IPS DF 19.7 (cell line): ENCODE measurements at regions not wholly inside any gene's neighbourhood (a gene's known extent, or its start where the extent isn't known, plus 50 kb on each side); places are given as distances from the start of the nearest gene placed in this dataset.
"Not testable (repeated sequence)": the region's sequence is repeated elsewhere in the genome, so short reads cannot be mapped to it uniquely, and the experiment has no call there.

Experiments
- DNase-seq: peaks from one replicate; pipeline ENCODE4 v3.0.0-alpha.2; 2013; ENCODE audit warnings: low read depth, low spot score

DNA sequence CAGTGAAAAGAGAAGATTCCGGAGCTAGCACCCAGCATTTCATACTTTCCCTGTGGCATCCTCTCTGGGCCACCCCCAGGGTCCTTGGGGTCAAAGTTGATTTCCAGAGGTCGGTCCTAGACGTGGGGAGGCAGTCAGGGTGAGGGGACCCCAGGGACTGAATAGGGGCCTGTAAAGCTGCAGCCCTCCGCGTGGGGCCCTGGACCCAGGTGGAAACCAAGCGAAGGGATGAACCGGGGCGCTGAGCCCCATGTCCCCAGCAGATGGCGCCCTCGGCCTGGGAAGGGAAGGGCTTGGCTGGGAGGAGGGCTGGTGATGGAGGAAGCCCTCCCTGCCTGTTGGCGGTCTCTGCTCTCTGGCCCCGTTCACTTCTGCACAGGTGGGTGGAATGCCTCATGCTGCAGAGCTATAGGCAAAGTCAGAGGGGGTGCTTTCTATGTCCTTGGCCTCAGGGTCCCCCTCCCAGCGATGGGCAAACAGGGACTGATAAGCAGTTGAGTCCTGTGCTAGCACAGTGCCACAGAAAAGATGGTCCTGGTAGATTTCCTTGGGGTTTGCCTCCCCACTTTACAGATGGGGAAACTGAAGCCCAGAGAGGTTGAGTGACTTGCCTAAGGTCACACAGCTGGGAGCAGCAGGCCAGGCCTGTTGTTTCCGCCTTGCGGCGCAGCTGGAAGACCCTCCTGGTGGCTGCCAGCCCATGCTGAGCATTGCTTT is 163.4 kb upstream of the CIBAR2 start:
- no peak for DNase-seq

DNA sequence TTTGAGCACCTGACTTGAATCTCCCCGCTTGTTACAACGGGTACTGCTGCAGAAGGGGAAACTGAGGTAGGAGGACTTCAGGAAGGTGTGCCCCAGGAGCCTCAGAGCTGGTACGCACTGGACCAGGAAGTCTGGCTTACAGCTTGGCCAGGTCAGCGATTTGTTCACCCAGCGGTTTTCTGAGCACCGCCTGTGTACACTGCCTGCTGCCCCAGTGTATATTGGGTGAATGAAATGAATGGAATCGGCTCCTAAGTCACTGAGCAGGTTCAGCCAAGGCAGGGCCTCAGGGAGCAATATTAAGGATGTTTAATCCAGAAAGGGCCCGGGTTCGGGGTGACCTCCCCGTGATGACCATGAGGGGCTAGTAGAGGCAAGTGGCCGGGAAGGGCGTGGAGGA is 164.0 kb upstream of the CIBAR2 start:
- no peak for DNase-seq

DNA sequence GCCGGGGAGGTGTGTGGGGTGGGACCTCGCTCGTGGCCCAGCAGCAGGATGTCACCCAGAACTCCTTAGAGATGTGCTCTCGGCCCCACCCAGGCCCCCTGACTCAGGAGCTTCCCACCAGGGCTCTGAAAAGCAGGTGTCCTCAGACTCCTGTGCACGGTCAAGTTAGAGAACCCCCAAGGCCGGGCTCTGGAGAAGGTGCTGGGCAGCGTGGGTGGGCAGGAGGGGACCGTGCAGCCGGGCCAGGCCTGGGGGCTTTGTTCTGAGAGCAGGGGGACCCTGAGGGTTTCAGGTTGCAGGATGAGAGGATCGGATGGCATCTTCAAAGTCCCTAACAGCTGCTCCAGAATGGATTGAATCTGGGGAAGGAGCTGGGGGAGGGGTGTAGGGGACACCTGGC is 164.4 kb upstream of the CIBAR2 start:
- no peak for DNase-seq

DNA sequence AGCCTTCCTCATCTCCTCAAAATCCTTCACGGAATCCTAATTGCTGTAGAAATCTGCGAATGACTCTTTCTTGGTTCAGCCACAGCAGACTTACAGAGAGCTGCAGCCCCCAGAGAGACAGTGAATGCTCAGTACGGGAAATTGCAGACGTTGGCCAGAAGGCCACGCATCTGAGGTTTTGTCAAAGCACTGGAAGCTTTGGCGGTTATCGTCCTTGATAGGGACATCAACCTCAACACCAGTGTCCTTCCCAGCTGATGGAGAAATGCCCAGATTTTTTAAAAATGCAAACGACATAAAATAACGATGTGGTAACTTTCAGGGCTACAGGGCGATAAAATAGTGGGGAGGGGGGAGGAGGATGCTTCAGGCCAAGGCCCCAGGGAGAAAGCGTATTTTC is 166.6 kb upstream of the CIBAR2 start:
- DNase-seq = no peak

DNA sequence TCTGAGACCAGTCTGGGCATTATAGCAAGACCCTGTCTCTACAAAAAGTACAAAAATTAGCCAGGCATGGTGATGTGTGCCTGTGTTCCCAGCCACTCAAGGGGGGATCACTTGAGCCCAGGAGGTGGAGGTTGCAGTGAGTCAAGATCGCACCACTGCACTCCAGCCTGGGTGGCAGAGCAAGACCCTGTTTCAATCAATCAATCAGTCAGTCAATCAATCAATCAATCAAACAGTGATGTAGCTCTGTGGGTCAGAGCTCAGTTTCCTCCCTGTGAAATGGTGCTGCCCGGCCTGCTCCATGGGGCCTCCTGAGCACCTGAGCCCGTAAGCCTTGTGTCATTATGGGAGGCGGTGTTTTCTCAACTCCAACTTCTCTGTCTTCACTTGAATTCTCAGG is 167.1 kb upstream of the CIBAR2 start:
- DNase-seq = no peak

DNA sequence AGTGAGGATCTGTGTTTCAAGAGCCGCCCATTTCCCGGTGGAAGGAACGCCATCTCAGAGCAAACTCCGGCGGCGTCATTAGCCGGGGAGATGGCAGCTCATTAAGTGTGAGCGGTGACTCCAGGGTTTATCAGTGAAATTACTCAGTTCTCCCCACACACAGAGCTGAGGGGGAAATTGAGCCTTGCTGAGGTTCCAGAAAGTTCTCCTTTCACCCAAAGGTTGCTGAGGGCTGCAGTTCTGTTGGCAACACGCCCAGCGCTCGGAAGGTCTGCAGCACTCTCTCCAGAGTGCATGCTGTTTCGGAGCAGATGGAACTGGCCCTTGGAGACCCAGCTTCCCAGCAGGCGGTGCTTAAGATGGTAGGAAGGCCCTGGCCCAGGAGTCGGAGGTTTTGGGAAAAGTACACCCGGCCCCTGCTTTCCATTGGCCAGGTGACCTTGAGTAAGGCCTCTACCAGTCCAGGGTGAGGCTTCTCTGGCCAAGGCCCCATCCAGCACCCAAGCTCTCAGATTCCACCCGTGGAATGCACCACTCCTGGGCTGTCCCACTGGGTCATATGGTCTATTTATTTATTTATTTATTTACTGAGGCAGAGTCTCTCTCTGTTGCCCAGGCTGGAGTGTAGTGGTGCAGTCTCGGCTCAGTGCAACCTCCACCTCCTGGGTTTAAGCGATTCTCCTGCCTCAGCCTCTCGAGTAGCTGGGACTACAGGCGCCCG is 167.7 kb upstream of the CIBAR2 start:
- DNase-seq = no peak

DNA sequence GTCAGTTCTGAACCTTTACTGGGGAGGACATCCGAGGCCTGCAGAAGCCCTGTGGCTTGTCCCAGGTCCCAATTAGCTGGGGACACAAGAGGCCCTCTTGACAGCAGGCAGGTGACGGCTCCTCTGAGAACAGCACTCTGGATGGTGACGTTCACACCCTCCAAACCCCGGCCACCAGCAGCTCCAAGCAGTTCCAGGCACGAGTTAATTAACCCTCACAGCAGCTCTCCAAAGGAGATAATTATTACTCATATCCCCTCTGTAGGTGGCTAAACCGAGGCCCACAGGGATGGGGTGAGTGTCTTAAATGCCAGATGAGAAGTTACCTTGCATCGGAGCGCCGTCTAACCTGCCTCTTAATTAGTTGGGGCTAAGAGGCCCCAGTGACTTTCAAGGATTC is 168.9 kb upstream of the CIBAR2 start:
- DNase-seq = no peak

DNA sequence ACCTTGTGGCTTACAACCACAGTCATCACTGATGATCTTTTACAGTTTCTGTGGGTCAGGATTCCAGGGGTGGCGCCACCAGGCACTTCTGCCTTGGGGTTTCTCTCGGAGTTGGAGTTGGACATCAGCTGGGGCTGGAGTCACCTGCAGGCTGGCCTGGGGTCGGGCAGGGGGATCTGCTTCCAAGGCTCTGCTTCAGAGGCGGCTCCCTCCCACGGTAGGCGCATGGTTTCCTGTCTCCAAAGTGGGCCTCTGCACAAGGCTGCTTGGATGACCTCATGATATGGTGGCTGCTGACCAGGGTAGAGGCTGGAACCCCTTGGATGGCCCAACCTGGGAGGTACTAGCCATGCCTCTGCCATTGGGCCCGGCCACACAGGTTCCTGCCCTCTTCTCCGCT is 170.6 kb upstream of the CIBAR2 start:
- DNase-seq = no peak

DNA sequence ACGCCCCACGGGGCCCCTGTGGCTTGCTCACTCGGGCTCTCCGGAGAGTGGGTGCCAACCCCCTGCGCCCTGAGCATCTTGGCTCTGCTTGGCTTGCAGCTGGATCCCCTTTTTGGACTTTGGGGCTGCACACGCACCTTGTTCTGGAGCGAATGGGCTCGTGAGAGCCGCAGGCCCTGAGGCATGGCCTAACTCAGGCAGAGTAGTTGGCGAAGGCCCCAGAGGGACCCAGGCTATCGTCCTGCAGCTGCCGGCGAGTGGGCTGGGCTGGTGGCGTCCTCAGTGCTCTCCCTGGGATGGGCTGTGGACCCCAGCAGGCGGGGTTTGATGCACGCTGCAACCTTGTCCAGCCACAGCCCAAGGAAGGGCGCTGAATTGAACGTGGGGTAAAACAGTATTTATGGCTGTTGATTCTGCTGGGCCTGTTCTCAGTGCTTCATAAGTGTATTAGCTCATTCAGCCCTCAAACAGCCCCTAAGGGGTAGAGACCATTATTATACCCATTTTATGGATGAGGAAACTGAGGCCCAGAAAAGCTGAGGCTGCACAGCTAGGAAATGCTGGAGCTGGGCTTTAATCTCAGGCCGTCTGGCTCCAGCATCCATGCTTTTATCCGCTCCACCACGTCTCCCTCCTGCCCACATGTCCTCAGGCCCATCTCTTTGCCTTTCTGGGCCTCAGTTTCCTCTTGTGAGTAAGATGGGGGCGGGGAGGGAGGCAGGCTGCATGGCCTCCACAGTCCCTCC is 171.2 kb upstream of the CIBAR2 start:
- no peak for DNase-seq

DNA sequence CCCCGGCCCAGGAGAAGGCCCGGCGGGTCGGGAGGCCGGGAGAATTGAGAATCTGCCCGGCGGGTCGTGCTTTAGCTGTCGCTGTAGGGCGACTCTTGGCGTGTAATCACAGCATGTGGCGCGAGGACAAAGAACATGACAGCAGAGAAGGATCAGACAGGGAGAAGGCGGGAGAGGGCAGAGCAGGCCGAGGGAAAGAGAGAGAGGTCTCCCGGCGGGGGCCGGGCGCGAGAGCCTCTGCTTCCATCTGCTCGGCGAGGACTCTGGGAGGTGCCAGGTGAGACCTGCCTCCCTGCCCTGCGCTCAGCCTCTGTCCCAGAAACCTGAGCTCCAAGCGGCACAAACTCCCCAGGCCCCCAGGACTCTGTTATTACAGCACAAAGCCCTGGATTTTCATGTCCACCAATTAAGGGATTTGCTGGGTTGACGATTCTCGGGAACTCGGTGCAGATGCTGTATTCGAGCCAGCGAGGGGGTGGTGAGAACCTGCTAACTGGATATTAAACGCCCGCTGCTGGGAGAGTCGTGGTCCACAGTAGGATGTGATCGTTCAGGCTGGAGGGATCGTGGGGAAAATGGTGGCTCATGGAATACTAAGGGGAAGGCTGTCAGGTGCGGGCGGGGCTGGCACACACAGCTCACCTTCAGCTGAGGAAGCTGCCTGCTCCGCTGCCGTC is 172.0 kb upstream of the CIBAR2 start:
- DNase-seq = no peak

DNA sequence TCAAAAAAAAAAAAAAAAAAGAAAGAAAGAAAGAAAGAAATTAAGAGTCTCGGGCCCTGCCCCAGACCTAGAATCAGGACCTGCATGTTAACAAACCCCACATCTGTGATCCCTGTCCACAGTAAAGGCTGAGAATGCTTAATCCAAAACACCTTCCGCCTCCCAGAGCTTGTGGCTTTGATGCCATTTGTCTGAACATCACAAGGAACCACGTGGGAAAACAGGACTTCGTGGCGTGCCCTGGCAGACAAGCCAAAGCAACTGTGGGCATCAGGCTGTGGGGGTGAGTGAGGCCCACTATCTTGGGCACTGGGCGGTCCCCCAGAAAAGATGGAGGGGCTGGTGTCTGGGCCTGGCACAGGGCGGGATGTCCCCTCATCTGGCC is 173.4 kb upstream of the CIBAR2 start:
- DNase-seq = no peak

DNA sequence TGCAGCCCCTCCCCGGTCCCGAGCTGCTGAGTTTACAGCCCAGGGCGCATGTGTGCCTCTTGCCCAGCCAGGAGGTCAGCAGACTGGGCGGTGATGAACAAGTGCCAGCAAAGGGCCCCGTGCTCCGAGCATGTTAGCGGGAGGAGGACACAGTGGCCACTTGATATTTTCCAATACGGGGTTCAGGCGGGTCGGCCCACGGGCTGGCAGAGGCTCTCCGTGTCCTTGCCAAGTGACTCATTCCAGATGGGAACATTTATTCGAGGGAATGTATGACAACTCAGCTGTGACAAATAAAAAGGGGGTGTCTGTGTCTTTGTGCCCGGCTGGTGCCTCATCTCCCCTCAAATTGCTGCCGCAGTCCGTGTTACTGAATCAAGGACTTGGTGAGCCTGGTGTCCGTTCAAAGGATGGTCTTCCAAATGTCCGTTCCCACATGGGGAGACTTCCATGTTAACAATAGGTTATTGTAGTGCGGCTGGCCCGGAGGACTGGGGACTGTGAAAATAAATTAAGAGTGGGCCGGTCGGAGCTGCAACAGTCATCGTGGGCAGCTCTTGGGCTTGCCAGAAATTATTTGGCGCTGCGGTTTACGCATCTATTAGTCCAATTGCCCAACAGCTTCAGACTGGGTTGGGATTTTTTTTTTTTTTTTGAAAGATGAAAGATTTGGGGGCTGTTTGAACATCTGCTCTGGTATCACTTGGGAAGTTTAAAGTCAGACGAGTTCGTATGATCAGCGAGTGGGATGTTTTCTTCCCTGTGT is 174.0 kb upstream of the CIBAR2 start:
- DNase-seq = no peak

DNA sequence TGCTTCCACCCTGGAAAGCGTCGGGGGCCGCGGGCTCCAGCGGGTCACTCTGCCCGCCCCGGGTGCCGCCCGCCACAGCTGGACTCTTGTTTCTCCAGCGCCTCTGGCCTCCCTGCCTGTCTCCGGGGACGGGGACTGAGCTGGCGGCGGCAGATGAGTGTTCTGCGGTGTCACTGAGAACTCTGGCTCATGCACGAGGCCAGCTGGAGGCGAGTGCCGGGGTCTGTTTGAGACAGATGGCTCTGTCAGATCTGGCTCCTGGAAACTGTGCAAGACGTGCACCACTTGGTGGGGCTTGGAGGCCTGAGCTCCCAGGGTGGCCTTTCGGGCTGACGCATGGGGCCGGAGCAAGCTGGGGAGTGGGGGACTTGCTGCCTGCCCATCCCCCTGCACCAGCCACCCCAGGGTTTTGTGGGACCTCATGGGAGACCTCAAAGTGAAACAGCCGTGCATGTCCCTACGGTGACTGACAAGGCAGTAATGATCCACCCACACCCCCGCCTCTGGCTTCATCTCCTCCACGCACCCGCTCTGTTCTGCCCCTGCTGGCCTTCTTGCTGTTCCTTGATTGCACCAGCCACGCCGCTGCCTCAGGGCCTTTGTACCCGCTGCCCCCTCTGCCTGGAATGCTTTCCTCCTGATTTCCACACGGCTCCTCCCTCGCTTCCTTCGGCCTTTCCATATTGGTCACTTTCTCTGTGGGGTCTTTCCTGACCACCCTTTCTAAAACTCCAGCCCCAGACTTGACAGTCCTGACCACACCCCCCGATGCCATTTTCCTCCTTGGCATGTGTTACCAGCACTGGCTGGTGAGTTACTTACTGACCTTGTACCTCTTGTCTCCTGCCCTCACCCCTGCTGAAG is 174.9 kb upstream of the CIBAR2 start:
- DNase-seq = no peak

DNA sequence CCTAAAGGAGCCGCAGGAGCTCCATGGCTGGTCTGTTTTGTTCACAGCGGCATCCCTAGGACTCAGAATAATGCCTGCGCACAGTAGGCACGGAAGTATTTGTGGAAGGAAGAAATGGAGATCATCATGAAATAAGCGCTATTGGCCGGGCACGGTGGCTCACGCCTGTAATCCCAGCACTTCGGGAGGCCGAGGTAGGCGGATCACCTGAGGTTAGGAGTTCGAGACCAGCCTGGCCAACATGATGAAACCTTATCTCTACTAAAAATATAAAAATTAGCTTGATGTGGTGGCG is 175.5 kb upstream of the CIBAR2 start:
- DNase-seq = not testable (repeated sequence)

DNA sequence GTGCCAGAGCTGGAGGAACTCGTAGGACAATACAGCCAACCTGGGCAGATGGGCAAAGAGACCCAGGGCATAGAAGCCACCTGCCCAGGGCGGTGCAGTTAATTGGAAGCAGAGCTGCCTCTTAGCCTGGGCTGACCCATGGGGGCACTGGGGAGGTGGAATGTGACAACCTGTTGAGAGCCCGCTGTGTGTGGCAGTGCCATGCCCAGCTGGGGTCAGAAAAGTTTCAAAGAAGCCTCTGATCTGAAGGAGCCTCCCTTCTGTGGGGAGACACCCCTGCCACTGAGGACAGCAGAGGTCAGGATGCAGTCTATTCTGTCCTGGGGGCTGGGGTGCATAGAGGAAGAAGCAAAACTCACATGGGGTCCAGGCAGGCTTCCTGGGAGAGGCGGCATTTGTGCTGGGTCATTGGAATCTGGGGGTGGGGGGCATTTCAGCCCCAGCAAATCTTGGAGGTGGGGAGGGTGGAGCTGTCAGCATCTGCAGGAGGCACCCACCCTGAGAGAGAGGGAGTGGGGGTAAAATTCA is 176.1 kb upstream of the CIBAR2 start:
- no peak for DNase-seq

DNA sequence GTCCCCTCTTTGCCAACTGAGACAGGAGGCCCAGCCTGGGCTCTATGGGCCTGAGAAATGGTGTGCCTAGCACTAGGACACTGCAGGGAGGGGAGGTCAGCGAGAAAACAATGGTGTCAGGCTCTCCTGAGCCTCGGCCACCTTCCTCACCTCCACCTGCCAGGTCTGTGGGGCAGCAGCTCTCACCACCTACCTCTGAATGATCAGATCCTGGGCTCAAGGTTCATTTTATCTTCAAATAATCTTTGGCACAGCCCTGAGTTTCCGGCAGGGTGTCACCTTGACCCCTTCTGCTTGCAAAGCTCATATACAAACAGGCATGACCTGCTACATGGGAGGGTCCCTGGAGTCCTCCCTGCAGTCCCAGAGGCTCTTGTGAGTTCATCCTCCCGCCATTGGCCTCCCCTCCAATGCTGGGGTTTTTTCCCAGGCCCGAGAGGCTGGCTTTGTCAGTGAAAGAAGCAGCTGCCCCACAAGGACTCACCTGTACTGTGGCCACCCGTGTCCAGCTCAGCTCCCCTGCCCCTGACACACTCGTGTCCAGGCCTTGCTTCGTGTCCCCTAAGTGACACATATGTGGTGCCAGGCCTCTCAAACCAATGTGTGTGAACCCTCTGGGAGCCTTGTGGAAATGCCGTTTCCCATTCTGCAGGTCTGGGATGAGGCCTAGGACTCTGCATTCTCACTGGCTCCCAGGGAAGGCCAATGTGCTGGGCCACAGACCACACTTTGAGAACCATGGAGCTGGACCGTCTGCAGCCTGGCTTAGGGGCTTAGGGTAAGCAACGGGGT is 176.8 kb upstream of the CIBAR2 start:
- DNase-seq = no peak

DNA sequence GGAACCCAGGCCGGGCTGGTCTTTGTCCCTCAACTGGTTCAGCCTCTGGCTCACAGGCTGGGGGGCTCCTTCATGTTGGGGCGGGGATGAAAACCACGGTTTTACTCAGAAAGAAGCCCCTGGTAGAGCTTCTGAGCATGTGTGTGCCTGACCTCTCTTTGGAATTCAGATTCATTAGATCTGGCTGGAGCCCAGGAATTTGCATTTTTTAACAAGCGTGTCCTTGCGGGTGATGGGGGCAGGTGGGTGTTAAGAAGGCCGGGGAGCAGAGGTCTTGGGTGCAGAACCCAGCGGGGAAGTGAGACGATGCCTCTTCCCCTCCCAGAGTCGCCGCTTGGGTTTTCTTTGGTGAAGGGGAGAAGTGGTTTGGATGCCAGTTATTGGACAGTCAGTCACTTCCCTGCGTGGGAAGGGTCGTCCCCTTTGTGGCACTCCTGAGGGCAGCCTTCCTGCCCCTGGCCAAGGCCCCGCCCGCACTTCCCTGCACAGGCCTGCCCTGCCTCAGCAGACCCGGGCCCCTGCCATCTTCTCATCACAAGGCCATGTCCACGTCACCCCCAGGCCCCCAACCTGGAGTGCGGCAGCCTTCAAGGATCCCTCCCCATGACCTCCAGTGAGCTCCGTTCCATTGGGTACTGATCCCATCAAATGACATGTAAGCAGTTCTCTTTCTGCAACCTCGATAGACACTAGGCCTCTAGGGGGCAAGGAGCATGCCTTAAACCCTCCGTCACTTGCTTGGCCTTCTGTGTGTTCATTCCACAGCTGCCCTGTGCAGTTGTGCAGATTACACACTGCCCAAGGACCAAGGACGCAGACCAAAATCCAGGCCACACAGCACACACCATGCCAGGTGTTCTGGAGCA is 177.7 kb upstream of the CIBAR2 start:
- no peak for DNase-seq

DNA sequence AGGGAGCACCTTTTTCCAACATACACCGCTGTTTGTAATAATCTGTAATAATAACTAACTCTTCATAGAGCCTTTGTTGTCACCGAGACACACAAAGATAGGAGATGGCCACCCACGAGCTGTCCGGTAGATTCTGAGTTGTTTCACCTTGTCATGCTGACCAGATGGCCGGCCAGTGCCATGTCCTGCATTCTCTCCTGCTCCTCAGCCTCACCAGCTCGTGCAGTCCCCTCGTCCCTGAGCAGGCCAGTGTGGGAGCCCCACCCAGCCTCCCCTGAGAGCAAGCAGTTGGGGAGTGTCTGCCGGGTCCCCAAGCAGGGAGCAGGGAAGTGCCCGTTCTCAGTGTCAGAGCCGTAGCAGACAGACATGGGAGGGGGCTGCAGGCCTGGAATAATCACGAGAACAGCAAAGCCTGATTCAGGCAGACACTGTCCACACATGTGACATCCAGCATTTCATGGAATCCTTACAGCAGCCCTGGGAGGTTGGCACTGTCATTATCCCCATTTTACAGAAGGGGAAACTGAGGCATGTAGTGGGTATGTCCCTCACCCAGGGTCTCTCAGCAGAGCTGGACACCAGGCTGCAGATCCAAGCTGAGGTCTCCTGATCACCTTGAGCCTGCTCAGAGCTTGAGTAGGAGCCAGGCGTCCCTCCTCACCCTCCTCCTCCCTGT is 178.5 kb upstream of the CIBAR2 start:
- no peak for DNase-seq
